ENCODE measurements at regions not wholly inside any gene's neighbourhood (a gene's known extent, or its start where the extent isn't known, plus 50 kb on each side); places are given as distances from the start of the nearest gene placed in this dataset.

DNA sequence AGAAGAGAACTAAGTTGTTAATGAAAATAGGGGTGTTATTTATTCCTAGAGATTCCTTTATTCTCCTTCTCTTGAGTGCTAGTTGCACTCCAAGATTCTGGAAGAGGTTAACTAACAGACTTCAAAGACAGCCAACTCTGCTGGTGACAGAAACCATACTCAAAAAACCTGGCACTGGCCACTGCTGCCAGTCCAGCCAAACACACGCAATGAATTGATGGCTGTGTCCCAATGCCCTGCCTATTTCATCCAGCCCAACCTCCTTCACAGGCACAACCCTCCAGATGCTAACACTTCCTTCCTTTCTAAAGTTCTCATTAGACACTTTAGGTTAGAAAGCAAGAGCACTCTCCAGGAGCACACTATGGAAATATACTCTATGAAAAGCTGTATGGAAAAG lies 150.8 kb upstream of the C11orf58 start:
- TF ChIP-seq ZNF274 (IDR thresholded peaks at IDR 0.05; ENCODE audit: low read depth, low read length): no peak
- no peak for TF ChIP-seq YY1 (IDR thresholded peaks at IDR 0.05; ENCODE audit: insufficient read depth, insufficient read length)
